HG02763 (cell line): ENCODE measurements at regions not wholly inside any gene's neighbourhood (a gene's known extent, or its start where the extent isn't known, plus 50 kb on each side); places are given as distances from the start of the nearest gene placed in this dataset.

Experiments used
- ATAC-seq: cut with Tn5 transposase; IDR thresholded peaks from one replicate; pipeline ENCODE4 v1.9.1; 2021; ENCODE audit warnings: mild to moderate bottlenecking, moderate library complexity; ENCODE audit not compliant: unreplicated experiment

GRCh38 chr4:128571747-128572146 is 237.8 kb upstream of the JADE1 start:
- ATAC-seq = no peak

GRCh38 chr4:128570387-128570975 is 239.0 kb upstream of the JADE1 start:
- ATAC-seq = no peak

- ATAC-seq = no peak
These were observed 242.8 kb upstream of the JADE1 start for GRCh38 chr4:128566693-128567092.

- no peak for ATAC-seq
These were observed 243.8 kb upstream of the JADE1 start for GRCh38 chr4:128565565-128566186.

GRCh38 chr4:128565054-128565453 is 244.4 kb upstream of the JADE1 start:
- no peak for ATAC-seq

GRCh38 chr4:128564081-128564630 is 245.3 kb upstream of the JADE1 start:
- no peak for ATAC-seq

- no peak for ATAC-seq
These were observed 248.6 kb upstream of the JADE1 start for GRCh38 chr4:128560754-128561495.

GRCh38 chr4:128558896-128559679 is 250.4 kb upstream of the JADE1 start:
- ATAC-seq = no peak

- ATAC-seq = no peak
These were observed 252.7 kb upstream of the JADE1 start for GRCh38 chr4:128556756-128557155.

GRCh38 chr4:128553686-128554515 is 255.6 kb upstream of the JADE1 start:
- ATAC-seq = no peak

- ATAC-seq = no peak
These were observed 257.0 kb upstream of the JADE1 start for GRCh38 chr4:128552586-128552907.

GRCh38 chr4:128551280-128551679 is 258.2 kb upstream of the JADE1 start:
- no peak for ATAC-seq

GRCh38 chr4:128550060-128550459 is 259.4 kb upstream of the JADE1 start:
- no peak for ATAC-seq

- no peak for ATAC-seq
These were observed 259.9 kb upstream of the JADE1 start for GRCh38 chr4:128549636-128550035.

GRCh38 chr4:128548381-128548780 is 260.8 kb upstream of the PGRMC2 start:
- ATAC-seq = no peak

- ATAC-seq = no peak
These were observed 256.7 kb upstream of the PGRMC2 start for GRCh38 chr4:128544272-128544671.

GRCh38 chr4:128543696-128544095 is 256.1 kb upstream of the PGRMC2 start:
- ATAC-seq = no peak

- no peak for ATAC-seq
These were observed 254.4 kb upstream of the PGRMC2 start for GRCh38 chr4:128542047-128542446.

GRCh38 chr4:128540122-128540521 is 252.5 kb upstream of the PGRMC2 start:
- ATAC-seq = no peak

- ATAC-seq = no peak
These were observed 250.7 kb upstream of the PGRMC2 start for GRCh38 chr4:128538111-128538882.
